Right lobe of liver (tissue), 4 donors: ENCODE measurements at regions not wholly inside any gene's neighbourhood (a gene's known extent, or its start where the extent isn't known, plus 50 kb on each side); places are given as distances from the start of the nearest gene placed in this dataset.

ENCODE experiments used
- CTCF ChIP-seq, 4 donors: fragments of 200-600 bp in 3 of 4; fragments of 450-650 bp in 1 of 4; IDR thresholded peaks; one replicate each; pipeline versions ENCODE4 v1.5.1 to v1.8.0; 2016 to 2022; ENCODE audit warnings: antibody characterized with exemption in 4 of 4, mild to moderate bottlenecking in 2 of 4
- POLR2A ChIP-seq: fragments of 450-650 bp; IDR thresholded peaks from one replicate; pipeline ENCODE4 v1.6.1; 2017; ENCODE audit warnings: antibody characterized with exemption, mild to moderate bottlenecking
- donor health status: DM: no; HTN: no; CAD: no.
- donor health status: DM: no; HTN: no; CAD: no.
- donor health status: DM: no; HTN: yes; CAD: no.

GRCh38 chr12:19591951-19592350 lies 152.7 kb downstream of the AEBP2 start:
- no peak for TF ChIP-seq CTCF (IDR thresholded peaks at IDR 0.05)
- no peak for TF ChIP-seq POLR2A
